ENCODE measurements at regions not wholly inside any gene's neighbourhood (a gene's known extent, or its start where the extent isn't known, plus 50 kb on each side); places are given as distances from the start of the nearest gene placed in this dataset.

DNA sequence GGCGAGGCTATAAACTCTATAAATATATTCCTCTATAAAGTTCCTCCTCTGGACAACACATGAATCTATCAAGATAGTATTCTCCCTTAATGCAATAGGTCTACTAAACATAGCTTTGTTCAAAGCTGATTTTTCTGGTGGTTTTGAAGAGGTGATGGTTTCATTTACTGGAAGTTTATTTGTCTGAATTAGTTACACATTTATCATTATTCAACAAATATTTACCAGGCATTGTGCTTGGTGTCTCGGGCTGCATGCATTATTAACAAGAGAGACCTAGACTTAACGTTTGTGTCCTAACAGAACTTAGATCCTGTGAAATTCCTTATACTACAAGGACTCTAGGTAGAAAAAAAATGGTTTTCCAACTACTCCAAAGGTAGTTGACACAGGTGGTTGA is 511.4 kb upstream of the B3GALT2 start:
- Histone ChIP-seq H3K36me3 (ENCODE audit: control insufficient read depth in 2 of 2, extremely low read depth in 1 of 2, insufficient read depth in 2 of 2, low read length in 2 of 2) (no peaks in the 10 kb centered on the region), H3K9me3 (replicated peaks; ENCODE audit: control insufficient read depth, insufficient read depth, low read length) (no peaks in the 10 kb centered on the region), H2AFZ (ENCODE audit: low read depth, low read length) (no peak overlapping the region), H3K4me1 (ENCODE audit: control insufficient read depth, extremely low read depth, insufficient read depth, low read length) (peaks cover 4% of the 10 kb centered on the region), H3K79me2 (ENCODE audit: control insufficient read depth, insufficient read depth, low read length) (no peaks in the 10 kb centered on the region), H3K27ac (ENCODE audit: insufficient read depth, low read depth, low read length) (no peak overlapping the region), H3K9me1 (replicated peaks; ENCODE audit: control insufficient read depth, extremely low read depth, insufficient read depth, low read length) (no peaks in the 10 kb centered on the region), H3K4me3 (replicated peaks in 1 of 3; ENCODE audit: insufficient read depth in 1 of 3, low read depth in 1 of 3, low read length in 3 of 3) (no peak overlapping the region), H3K9ac (replicated peaks; ENCODE audit: extremely low read depth, insufficient read depth, low read length) (no peak overlapping the region), H4K20me1 (replicated peaks; ENCODE audit: control insufficient read depth, extremely low read depth, insufficient read depth, low read length) (no peaks in the 10 kb centered on the region), H3K27me3 (ENCODE audit: control insufficient read depth in 2 of 2, insufficient read depth in 2 of 2, low read length in 2 of 2) (no peaks in the 10 kb centered on the region), H3K4me2 (ENCODE audit: insufficient read depth, low read length) (no peak overlapping the region)
- DNase-seq (ENCODE audit: low read depth, low spot score), result no peak
- ChIA-PET CTCF (interaction anchor here (2.4 kb wide), 1 partner anchor 10 kb away, joined by 6 read pairs; no protein-coding TSS in a partner anchor), POLR2A (no interaction called here)
- no TSS peak for BruUV-seq (replicated peaks)
- dilution Hi-C loops (cut with MboI; ENCODE audit: extremely low pct_ligation_motif_present, low sequenced_read_pairs) (no loop called here), intact Hi-C loops (cut with micrococcal nuclease) (no loop called here)
- FAIRE-seq, result no peak
- TF ChIP-seq FOS (IDR thresholded peaks at IDR 0.05; ENCODE audit: borderline replicate concordance, insufficient read depth, low read length) (no peak), GATA2 (IDR thresholded peaks at IDR 0.05; ENCODE audit: insufficient read depth, insufficient read length, low read depth, low read length) (no peak), EZH2 (IDR thresholded peaks at IDR 0.05; ENCODE audit: borderline replicate concordance, low read depth, low read length, severe bottlenecking) (no peak), MYC (IDR thresholded peaks at IDR 0.05; ENCODE audit: low read depth, low read length) (no peak), JUN (IDR thresholded peaks at IDR 0.05; ENCODE audit: borderline replicate concordance, insufficient read depth, insufficient read length, low read depth) (no peak), POLR2A (IDR thresholded peaks at IDR 0.05; ENCODE audit: low read depth, low read length) (no peak), POLR2AphosphoS5 (IDR thresholded peaks at IDR 0.05; ENCODE audit: insufficient read depth, low read depth, low read length) (no peak)
- TF ChIP-seq, protein P1, sequence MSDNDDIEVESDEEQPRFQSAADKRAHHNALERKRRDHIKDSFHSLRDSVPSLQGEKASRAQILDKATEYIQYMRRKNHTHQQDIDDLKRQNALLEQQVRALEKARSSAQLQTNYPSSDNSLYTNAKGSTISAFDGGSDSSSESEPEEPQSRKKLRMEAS (IDR thresholded peaks at IDR 0.05; ENCODE audit: insufficient read depth, insufficient read length), result no peak
- TF ChIP-seq, protein P2, sequence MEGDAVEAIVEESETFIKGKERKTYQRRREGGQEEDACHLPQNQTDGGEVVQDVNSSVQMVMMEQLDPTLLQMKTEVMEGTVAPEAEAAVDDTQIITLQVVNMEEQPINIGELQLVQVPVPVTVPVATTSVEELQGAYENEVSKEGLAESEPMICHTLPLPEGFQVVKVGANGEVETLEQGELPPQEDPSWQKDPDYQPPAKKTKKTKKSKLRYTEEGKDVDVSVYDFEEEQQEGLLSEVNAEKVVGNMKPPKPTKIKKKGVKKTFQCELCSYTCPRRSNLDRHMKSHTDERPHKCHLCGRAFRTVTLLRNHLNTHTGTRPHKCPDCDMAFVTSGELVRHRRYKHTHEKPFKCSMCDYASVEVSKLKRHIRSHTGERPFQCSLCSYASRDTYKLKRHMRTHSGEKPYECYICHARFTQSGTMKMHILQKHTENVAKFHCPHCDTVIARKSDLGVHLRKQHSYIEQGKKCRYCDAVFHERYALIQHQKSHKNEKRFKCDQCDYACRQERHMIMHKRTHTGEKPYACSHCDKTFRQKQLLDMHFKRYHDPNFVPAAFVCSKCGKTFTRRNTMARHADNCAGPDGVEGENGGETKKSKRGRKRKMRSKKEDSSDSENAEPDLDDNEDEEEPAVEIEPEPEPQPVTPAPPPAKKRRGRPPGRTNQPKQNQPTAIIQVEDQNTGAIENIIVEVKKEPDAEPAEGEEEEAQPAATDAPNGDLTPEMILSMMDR (IDR thresholded peaks at IDR 0.05; ENCODE audit: extremely low read depth in 1 of 2, insufficient read depth in 1 of 2, low read depth in 1 of 2, low read length in 2 of 2), result no peak
